GM23338 (cell line): ENCODE measurements at regions not wholly inside any gene's neighbourhood (a gene's known extent, or its start where the extent isn't known, plus 50 kb on each side); places are given as distances from the start of the nearest gene placed in this dataset.

Experiments
- ATAC-seq: fragments of 200-7000 bp; cut with Tn5 transposase; 3 replicates; pipeline ENCODE4 v1.9.1; 2020
- DNase-seq: peaks from one replicate; pipeline ENCODE4 v3.0.0-alpha.2; 2015; ENCODE audit warnings: low spot score
- H2AFZ ChIP-seq: fragments of 200-600 bp; sonication (generic); 2 replicates; pipeline ENCODE4 v1.8.0; 2016; ENCODE audit warnings: antibody characterized with exemption, mild to moderate bottlenecking, moderate library complexity
- H3F3A ChIP-seq: fragments of 200-600 bp; sonication (generic); replicated peaks from 2 replicates; pipeline ENCODE4 v1.8.0; 2017; ENCODE audit warnings: antibody characterized with exemption, mixed run types, low read depth
- H3K27ac ChIP-seq: fragments of 200-600 bp; sonication (generic); 2 replicates; pipeline ENCODE4 v1.6.1; 2016; ENCODE audit warnings: low read depth
- H3K27me3 ChIP-seq: fragments of 200-600 bp; sonication (generic); 2 replicates; pipeline ENCODE4 v1.8.0; 2016; ENCODE audit warnings: mild to moderate bottlenecking, mixed run types, moderate library complexity; ENCODE audit not compliant: insufficient read depth
- H3K36me3 ChIP-seq: fragments of 200-600 bp; sonication (generic); 2 replicates; pipeline ENCODE4 v1.8.0; 2016; ENCODE audit warnings: mild to moderate bottlenecking; ENCODE audit not compliant: insufficient read depth
- H3K4me1 ChIP-seq: fragments of 200-600 bp; sonication (generic); 2 replicates; pipeline ENCODE4 v1.8.0; 2016; ENCODE audit warnings: mild to moderate bottlenecking, moderate library complexity; ENCODE audit not compliant: insufficient read depth
- H3K4me2 ChIP-seq: fragments of 200-600 bp; sonication (generic); 2 replicates; pipeline ENCODE4 v1.7.1; 2017; ENCODE audit warnings: mixed run types
- H3K4me3 ChIP-seq: fragments of 200-600 bp; sonication (generic); 2 replicates; pipeline ENCODE4 v1.6.1; 2016; ENCODE audit warnings: mixed run types
- H3K79me2 ChIP-seq: fragments of 200-600 bp; sonication (generic); replicated peaks from 2 replicates; pipeline ENCODE4 v1.8.0; 2017; ENCODE audit warnings: mild to moderate bottlenecking; ENCODE audit not compliant: insufficient read depth
- H3K9me2 ChIP-seq: fragments of 200-600 bp; sonication (generic); 2 replicates; pipeline ENCODE4 v1.8.0; 2017; ENCODE audit not compliant: insufficient read depth
- H4K20me1 ChIP-seq: fragments of 200-600 bp; sonication (generic); replicated peaks from 2 replicates; pipeline ENCODE4 v1.8.0; 2017; ENCODE audit warnings: mild to moderate bottlenecking; ENCODE audit not compliant: insufficient read depth
- H3K27ac Mint-ChIP-seq: 2 replicates; pipeline ENCODE4 v1.8.0; 2020; ENCODE audit warnings: inconsistent platforms, mild to moderate bottlenecking, moderate library complexity, mixed read lengths
- H3K27me3 Mint-ChIP-seq: 3 replicates; pipeline ENCODE4 v1.8.0; 2022; ENCODE audit warnings: low read depth, mild to moderate bottlenecking, moderate library complexity, mixed read lengths, inconsistent platforms; ENCODE audit not compliant: insufficient read depth, poor library complexity
- H3K36me3 Mint-ChIP-seq: 3 replicates; pipeline ENCODE4 v1.8.0; 2021; ENCODE audit warnings: low read depth, mild to moderate bottlenecking, inconsistent platforms, moderate library complexity, mixed read lengths
- H3K4me1 Mint-ChIP-seq: 3 replicates; pipeline ENCODE4 v1.8.0; 2020; ENCODE audit warnings: mild to moderate bottlenecking, inconsistent platforms, mixed read lengths
- H3K4me3 Mint-ChIP-seq: 3 replicates; pipeline ENCODE4 v1.8.0; 2021; ENCODE audit warnings: moderate library complexity, mild to moderate bottlenecking, inconsistent platforms, mixed read lengths
- H3K9me3 Mint-ChIP-seq: 3 replicates; pipeline ENCODE4 v1.8.0; 2020; ENCODE audit warnings: moderate library complexity, mild to moderate bottlenecking, inconsistent platforms, mixed read lengths
- CREB1 ChIP-seq: fragments of 250-450 bp; sonication (Bioruptor Pico); IDR thresholded peaks from 2 replicates; pipeline ENCODE4 v1.5.0; 2020; ENCODE audit warnings: low read depth, mild to moderate bottlenecking, moderate library complexity
- CTCF ChIP-seq, 2 experiments: fragments of 200-600 bp in 1 of 2; sonication (generic) in 1 of 2; conservative IDR thresholded peaks; 2 replicates each; pipeline versions ENCODE4 v1.5.1 to v1.6.1; 2016 to 2017; ENCODE audit warnings: antibody characterized with exemption in 2 of 2, low read depth in 2 of 2, mild to moderate bottlenecking in 2 of 2, moderate library complexity in 1 of 2
- ETS1 ChIP-seq: IDR thresholded peaks from 2 replicates; pipeline ENCODE4 v1.6.1; 2016; ENCODE audit warnings: antibody characterized with exemption
- EZH2 ChIP-seq: fragments of 200-600 bp; sonication (generic); IDR thresholded peaks from one replicate; pipeline ENCODE4 v1.8.0; 2017; ENCODE audit warnings: antibody characterized with exemption, mild to moderate bottlenecking, low read depth; ENCODE audit not compliant: unreplicated experiment
- EZH2phosphoT487 ChIP-seq: fragments of 200-600 bp; sonication (generic); IDR thresholded peaks from one replicate; pipeline ENCODE4 v1.8.1; 2018; ENCODE audit warnings: antibody characterized with exemption; ENCODE audit not compliant: unreplicated experiment
- JUNB ChIP-seq: IDR thresholded peaks from one replicate; pipeline ENCODE4 v1.6.1; 2016; ENCODE audit warnings: antibody characterized with exemption; ENCODE audit not compliant: unreplicated experiment
- NANOG ChIP-seq: IDR thresholded peaks from 2 replicates; pipeline ENCODE4 v1.6.1; 2016; ENCODE audit warnings: antibody characterized with exemption, borderline replicate concordance
- POLR2AphosphoS5 ChIP-seq: IDR thresholded peaks from 2 replicates; pipeline ENCODE4 v1.6.1; 2016; ENCODE audit warnings: antibody characterized with exemption, low read depth
- REST ChIP-seq: IDR thresholded peaks from one replicate; pipeline ENCODE4 v1.6.1; 2018; ENCODE audit warnings: antibody characterized with exemption; ENCODE audit not compliant: unreplicated experiment
- STAT1 ChIP-seq: IDR thresholded peaks from one replicate; pipeline ENCODE4 v1.6.1; 2016; ENCODE audit warnings: antibody characterized with exemption; ENCODE audit not compliant: unreplicated experiment
- ZNF114 ChIP-seq: fragments of 250-450 bp; sonication (Bioruptor Pico); IDR thresholded peaks from 2 replicates; pipeline ENCODE4 v1.5.0; 2020; ENCODE audit warnings: mild to moderate bottlenecking, moderate library complexity
- ZNF331 ChIP-seq: fragments of 250-450 bp; sonication (Bioruptor Pico); IDR thresholded peaks from 2 replicates; pipeline ENCODE4 v1.5.0; 2020; ENCODE audit warnings: low read depth, mild to moderate bottlenecking, moderate library complexity
- ZNF462 ChIP-seq: fragments of 250-450 bp; sonication (Bioruptor Pico); IDR thresholded peaks from 2 replicates; pipeline ENCODE4 v1.5.0; 2020; ENCODE audit warnings: mild to moderate bottlenecking, moderate library complexity

- no peak for ATAC-seq
These were observed 74.2 kb upstream of the RHOBTB1 start for GRCh38 chr10:61018146-61018545.

More at GRCh38 chr10:61018146-61018545, 74.2 kb upstream of the RHOBTB1 start:
- Mint-ChIP-seq H3K36me3 (no peaks in the 10 kb centered on the region), H3K4me3 (no peak overlapping the region), H3K27me3 (no peaks in the 10 kb centered on the region), H3K27ac (no peak overlapping the region), H3K4me1 (peaks cover under 1% of the 10 kb centered on the region; the same call in 2 of the 3 replicates), H3K9me3 (no peaks in the 10 kb centered on the region; the same call in 2 of the 3 replicates)
- Histone ChIP-seq H3K4me2 (no peak overlapping the region), H3K27ac (no peak overlapping the region), H3K9me2 (no peaks in the 10 kb centered on the region), H4K20me1 (no peaks in the 10 kb centered on the region; the same call in 1 of the 2 replicates), H3K4me3 (no peak overlapping the region), H3K4me1 (peaks cover under 1% of the 10 kb centered on the region; the same call in 1 of the 2 replicates), H3K27me3 (no peaks in the 10 kb centered on the region), H3K79me2 (no peaks in the 10 kb centered on the region), H3K36me3 (no peaks in the 10 kb centered on the region), H2AFZ (no peak overlapping the region), H3F3A (no peaks in the 10 kb centered on the region)
- no peak for DNase-seq
- no peak for TF ChIP-seq REST
- no peak for TF ChIP-seq ZNF331 (CRISPR knock-in tag)
- TF ChIP-seq EZH2phosphoT487, result no peak
- TF ChIP-seq ZNF462, result no peak
- no peak for TF ChIP-seq ZNF114 (CRISPR knock-in tag)
- no peak for TF ChIP-seq NANOG
- TF ChIP-seq CTCF (conservative IDR thresholded peaks at IDR 0.05; ENCODE audit: low read depth in 2 of 2), result no peak
- TF ChIP-seq JUNB, result no peak
- TF ChIP-seq STAT1, result no peak
- no peak for TF ChIP-seq EZH2
- no peak for TF ChIP-seq POLR2AphosphoS5
- no peak for TF ChIP-seq ETS1
- no peak for TF ChIP-seq CREB1 (CRISPR knock-in tag)
